ENCODE measurements at regions not wholly inside any gene's neighbourhood (a gene's known extent, or its start where the extent isn't known, plus 50 kb on each side); places are given as distances from the start of the nearest gene placed in this dataset.
A peak's percentile ranks its signal among the peaks of the same experiment; 100 is the strongest.

DNA sequence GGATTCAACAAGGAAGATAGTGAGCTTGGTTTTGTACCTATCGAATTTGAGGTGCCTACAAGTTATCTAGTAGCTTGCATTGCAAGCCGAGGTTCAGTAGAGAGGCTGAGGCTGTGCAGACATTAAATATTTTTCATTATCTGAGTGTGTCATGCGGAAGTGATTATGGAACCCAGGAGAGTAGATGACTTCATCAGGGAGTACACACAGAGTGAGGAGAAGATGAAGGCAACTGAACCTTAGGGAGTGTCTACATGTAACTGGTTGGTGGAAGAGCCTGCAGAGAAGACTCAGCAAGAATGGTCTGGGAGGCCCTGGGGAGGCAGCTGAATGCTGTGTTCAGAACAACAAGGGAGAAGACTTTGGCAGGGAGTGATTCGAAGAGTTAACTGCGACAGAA lies 393.9 kb downstream of the ARHGEF28 start:
- ChIA-PET POLR2A (no interaction called here), CTCF (no interaction called here)
- Histone ChIP-seq H3K36me3 (ENCODE audit: control insufficient read depth in 2 of 2, insufficient read depth in 1 of 2, low read length in 2 of 2) (no peaks in the 10 kb centered on the region), H3K4me3 (ENCODE audit: low read depth, low read length) (no peak overlapping the region), H3K4me1 (ENCODE audit: control insufficient read depth, insufficient read depth, low read length) (peaks cover 22% of the 10 kb centered on the region), H3K27ac (ENCODE audit: extremely low read depth, low read depth, low read length) (no peak overlapping the region; the same call in 1 of the 2 replicates), H3K9me3 (ENCODE audit: control insufficient read depth, insufficient read depth, low read depth, low read length) (no peaks in the 10 kb centered on the region)
- TF ChIP-seq, protein P1, sequence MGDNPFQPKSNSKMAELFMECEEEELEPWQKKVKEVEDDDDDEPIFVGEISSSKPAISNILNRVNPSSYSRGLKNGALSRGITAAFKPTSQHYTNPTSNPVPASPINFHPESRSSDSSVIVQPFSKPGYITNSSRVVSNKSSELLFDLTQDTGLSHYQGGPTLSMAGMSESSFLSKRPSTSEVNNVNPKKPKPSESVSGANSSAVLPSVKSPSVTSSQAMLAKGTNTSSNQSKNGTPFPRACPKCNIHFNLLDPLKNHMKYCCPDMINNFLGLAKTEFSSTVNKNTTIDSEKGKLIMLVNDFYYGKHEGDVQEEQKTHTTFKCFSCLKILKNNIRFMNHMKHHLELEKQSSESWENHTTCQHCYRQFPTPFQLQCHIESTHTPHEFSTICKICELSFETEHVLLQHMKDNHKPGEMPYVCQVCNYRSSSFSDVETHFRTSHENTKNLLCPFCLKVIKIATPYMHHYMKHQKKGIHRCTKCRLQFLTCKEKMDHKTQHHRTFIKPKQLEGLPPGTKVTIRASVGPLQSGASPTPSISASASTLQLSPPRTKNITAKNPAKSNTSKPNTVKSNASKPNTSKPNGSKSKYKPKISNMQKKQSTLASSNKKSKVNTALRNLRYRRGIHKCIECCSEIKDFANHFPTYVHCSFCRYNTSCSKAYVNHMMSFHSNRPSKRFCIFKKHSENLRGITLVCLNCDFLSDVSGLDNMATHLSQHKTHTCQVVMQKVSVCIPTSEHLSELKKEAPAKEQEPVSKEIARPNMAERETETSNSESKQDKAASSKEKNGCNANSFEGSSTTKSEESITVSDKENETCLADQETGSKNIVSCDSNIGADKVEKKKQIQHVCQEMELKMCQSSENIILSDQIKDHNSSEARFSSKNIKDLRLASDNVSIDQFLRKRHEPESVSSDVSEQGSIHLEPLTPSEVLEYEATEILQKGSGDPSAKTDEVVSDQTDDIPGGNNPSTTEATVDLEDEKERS (tag by site-specific recombination; IDR thresholded peaks at IDR 0.05) = no peak
- TF ChIP-seq GFI1B (tag by site-specific recombination; IDR thresholded peaks at IDR 0.05) = no peak
- TF ChIP-seq ZBTB48 (tag by site-specific recombination; IDR thresholded peaks at IDR 0.05) = peak; percentile 94
- TF ChIP-seq BCL11A (tag by site-specific recombination; IDR thresholded peaks at IDR 0.05; ENCODE audit: low read depth) = 0 out of 2 replicates have a peak, but pooled peaks have one; percentile 42
- TF ChIP-seq ZIC2 (tag by site-specific recombination; IDR thresholded peaks at IDR 0.05) = peak; percentile 93
- 0 out of 2 replicates have a peak, but pooled peaks have one; percentile 60 for TF ChIP-seq ZNF184 (tag by site-specific recombination; IDR thresholded peaks at IDR 0.05)
- peak; percentile 85 for TF ChIP-seq ZNF394 (tag by site-specific recombination; IDR thresholded peaks at IDR 0.05; ENCODE audit: borderline replicate concordance)
- TF ChIP-seq ZNF670 (tag by site-specific recombination; IDR thresholded peaks at IDR 0.05; ENCODE audit: low read depth) = no peak
- TF ChIP-seq, protein P2, sequence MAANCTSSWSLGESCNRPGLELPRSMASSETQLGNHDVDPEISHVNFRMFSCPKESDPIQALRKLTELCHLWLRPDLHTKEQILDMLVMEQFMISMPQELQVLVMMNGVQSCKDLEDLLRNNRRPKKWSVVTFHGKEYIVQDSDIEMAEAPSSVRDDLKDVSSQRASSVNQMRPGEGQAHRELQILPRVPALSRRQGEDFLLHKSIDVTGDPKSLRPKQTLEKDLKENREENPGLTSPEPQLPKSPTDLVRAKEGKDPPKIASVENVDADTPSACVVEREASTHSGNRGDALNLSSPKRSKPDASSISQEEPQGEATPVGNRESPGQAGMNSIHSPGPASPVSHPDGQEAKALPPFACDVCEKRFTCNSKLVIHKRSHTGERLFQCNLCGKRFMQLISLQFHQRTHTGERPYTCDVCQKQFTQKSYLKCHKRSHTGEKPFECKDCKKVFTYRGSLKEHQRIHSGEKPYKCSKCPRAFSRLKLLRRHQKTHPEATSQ (tag by site-specific recombination; IDR thresholded peaks at IDR 0.05) = no peak
- 0 out of 2 replicates have a peak, but pooled peaks have one; percentile 5 for TF ChIP-seq YY2 (tag by site-specific recombination; IDR thresholded peaks at IDR 0.05)
- peak; percentile 96 for TF ChIP-seq WT1 (tag by site-specific recombination; IDR thresholded peaks at IDR 0.05)
- TF ChIP-seq, protein P3, sequence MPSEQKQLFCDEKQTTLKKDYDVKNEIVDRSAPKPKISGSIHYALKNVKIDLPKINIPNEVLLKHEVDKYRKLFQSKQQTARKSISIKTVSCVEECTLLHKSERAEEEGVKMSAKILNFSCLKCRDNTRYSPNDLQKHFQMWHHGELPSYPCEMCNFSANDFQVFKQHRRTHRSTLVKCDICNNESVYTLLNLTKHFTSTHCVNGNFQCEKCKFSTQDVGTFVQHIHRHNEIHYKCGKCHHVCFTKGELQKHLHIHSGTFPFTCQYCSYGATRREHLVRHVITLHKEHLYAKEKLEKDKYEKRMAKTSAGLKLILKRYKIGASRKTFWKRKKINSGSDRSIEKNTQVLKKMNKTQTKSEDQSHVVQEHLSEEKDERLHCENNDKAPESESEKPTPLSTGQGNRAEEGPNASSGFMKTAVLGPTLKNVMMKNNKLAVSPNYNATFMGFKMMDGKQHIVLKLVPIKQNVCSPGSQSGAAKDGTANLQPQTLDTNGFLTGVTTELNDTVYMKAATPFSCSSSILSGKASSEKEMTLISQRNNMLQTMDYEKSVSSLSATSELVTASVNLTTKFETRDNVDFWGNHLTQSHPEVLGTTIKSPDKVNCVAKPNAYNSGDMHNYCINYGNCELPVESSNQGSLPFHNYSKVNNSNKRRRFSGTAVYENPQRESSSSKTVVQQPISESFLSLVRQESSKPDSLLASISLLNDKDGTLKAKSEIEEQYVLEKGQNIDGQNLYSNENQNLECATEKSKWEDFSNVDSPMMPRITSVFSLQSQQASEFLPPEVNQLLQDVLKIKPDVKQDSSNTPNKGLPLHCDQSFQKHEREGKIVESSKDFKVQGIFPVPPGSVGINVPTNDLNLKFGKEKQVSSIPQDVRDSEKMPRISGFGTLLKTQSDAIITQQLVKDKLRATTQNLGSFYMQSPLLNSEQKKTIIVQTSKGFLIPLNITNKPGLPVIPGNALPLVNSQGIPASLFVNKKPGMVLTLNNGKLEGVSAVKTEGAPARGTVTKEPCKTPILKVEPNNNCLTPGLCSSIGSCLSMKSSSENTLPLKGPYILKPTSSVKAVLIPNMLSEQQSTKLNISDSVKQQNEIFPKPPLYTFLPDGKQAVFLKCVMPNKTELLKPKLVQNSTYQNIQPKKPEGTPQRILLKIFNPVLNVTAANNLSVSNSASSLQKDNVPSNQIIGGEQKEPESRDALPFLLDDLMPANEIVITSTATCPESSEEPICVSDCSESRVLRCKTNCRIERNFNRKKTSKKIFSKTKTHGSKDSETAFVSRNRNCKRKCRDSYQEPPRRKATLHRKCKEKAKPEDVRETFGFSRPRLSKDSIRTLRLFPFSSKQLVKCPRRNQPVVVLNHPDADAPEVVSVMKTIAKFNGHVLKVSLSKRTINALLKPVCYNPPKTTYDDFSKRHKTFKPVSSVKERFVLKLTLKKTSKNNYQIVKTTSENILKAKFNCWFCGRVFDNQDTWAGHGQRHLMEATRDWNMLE (tag by site-specific recombination; conservative IDR thresholded peaks at IDR 0.05; ENCODE audit: low read depth) = peak; percentile 41; the same call in 1 of the 2 replicates
- TF ChIP-seq ZNF837 (tag by site-specific recombination; IDR thresholded peaks at IDR 0.05) = no peak
- TF ChIP-seq ZBTB21 (tag by site-specific recombination; IDR thresholded peaks at IDR 0.05) = peak; percentile 59; the same call in 1 of the 2 replicates
- TF ChIP-seq ZNF558 (tag by site-specific recombination; IDR thresholded peaks at IDR 0.05) = 0 out of 2 replicates have a peak, but pooled peaks have one; percentile 20
- TF ChIP-seq ZNF24 (tag by site-specific recombination; IDR thresholded peaks at IDR 0.05) = 0 out of 2 replicates have a peak, but pooled peaks have one; percentile 64
- TF ChIP-seq, protein P4, sequence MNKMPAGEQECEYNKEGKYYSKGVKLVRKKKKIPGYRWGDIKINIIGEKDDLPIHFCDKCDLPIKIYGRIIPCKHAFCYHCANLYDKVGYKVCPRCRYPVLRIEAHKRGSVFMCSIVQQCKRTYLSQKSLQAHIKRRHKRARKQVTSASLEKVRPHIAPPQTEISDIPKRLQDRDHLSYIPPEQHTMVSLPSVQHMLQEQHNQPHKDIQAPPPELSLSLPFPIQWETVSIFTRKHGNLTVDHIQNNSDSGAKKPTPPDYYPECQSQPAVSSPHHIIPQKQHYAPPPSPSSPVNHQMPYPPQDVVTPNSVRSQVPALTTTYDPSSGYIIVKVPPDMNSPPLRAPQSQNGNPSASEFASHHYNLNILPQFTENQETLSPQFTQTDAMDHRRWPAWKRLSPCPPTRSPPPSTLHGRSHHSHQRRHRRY (tag by site-specific recombination; IDR thresholded peaks at IDR 0.05) = no peak
- peak; percentile 88 for TF ChIP-seq ZNF341 (tag by site-specific recombination; IDR thresholded peaks at IDR 0.05; ENCODE audit: low read depth)
- peak; percentile 6; the same call in 1 of the 2 replicates for TF ChIP-seq OSR2 (tag by site-specific recombination; IDR thresholded peaks at IDR 0.05)
- TF ChIP-seq, protein P5, sequence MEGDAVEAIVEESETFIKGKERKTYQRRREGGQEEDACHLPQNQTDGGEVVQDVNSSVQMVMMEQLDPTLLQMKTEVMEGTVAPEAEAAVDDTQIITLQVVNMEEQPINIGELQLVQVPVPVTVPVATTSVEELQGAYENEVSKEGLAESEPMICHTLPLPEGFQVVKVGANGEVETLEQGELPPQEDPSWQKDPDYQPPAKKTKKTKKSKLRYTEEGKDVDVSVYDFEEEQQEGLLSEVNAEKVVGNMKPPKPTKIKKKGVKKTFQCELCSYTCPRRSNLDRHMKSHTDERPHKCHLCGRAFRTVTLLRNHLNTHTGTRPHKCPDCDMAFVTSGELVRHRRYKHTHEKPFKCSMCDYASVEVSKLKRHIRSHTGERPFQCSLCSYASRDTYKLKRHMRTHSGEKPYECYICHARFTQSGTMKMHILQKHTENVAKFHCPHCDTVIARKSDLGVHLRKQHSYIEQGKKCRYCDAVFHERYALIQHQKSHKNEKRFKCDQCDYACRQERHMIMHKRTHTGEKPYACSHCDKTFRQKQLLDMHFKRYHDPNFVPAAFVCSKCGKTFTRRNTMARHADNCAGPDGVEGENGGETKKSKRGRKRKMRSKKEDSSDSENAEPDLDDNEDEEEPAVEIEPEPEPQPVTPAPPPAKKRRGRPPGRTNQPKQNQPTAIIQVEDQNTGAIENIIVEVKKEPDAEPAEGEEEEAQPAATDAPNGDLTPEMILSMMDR (tag by site-specific recombination; IDR thresholded peaks at IDR 0.05) = no peak
- TF ChIP-seq ZBTB17 (tag by site-specific recombination; IDR thresholded peaks at IDR 0.05) = peak; percentile 88
- TF ChIP-seq, protein P6, sequence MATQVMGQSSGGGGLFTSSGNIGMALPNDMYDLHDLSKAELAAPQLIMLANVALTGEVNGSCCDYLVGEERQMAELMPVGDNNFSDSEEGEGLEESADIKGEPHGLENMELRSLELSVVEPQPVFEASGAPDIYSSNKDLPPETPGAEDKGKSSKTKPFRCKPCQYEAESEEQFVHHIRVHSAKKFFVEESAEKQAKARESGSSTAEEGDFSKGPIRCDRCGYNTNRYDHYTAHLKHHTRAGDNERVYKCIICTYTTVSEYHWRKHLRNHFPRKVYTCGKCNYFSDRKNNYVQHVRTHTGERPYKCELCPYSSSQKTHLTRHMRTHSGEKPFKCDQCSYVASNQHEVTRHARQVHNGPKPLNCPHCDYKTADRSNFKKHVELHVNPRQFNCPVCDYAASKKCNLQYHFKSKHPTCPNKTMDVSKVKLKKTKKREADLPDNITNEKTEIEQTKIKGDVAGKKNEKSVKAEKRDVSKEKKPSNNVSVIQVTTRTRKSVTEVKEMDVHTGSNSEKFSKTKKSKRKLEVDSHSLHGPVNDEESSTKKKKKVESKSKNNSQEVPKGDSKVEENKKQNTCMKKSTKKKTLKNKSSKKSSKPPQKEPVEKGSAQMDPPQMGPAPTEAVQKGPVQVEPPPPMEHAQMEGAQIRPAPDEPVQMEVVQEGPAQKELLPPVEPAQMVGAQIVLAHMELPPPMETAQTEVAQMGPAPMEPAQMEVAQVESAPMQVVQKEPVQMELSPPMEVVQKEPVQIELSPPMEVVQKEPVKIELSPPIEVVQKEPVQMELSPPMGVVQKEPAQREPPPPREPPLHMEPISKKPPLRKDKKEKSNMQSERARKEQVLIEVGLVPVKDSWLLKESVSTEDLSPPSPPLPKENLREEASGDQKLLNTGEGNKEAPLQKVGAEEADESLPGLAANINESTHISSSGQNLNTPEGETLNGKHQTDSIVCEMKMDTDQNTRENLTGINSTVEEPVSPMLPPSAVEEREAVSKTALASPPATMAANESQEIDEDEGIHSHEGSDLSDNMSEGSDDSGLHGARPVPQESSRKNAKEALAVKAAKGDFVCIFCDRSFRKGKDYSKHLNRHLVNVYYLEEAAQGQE (tag by site-specific recombination; IDR thresholded peaks at IDR 0.05) = no peak

All from HEK293 (cell line).